Lower leg skin (tissue), 4 donors: ENCODE measurements at regions not wholly inside any gene's neighbourhood (a gene's known extent, or its start where the extent isn't known, plus 50 kb on each side); places are given as distances from the start of the nearest gene placed in this dataset.

Experiments used
- DNase-seq, 2 donors: peaks; one replicate each; pipeline ENCODE4 v3.0.0-alpha.2; 2019; ENCODE audit warnings: low spot score in 2 of 2
- H3K4me3 ChIP-seq: fragments of 200-600 bp; sonication (generic); 2 replicates; pipeline ENCODE4 v1.5.1; 2017; ENCODE audit warnings: mild to moderate bottlenecking, low read depth; ENCODE audit not compliant: poor library complexity, severe bottlenecking
- POLR2A ChIP-seq, 2 donors: fragments of 450-650 bp; IDR thresholded peaks; one replicate each; pipeline ENCODE4 v1.6.1; 2016 to 2017; ENCODE audit warnings: antibody characterized with exemption in 2 of 2, mild to moderate bottlenecking in 1 of 2, moderate library complexity in 1 of 2
- WGBS, 2 donors: methylation state at CpG; one replicate each; pipeline ENCODE4 v1.1.5; 2018; 5-methylcytosine and 5-hydroxymethylcytosine counted together
- intact Hi-C: fragments of 100-400 bp; cut with DNase I; formaldehyde crosslinking; loops from one replicate; pipeline ENCODE4 v1.15.0; 2023; ENCODE audit warnings: low total_unique reads
- TF ChIP-seq, protein P1 (sequence below), 3 donors: fragments of 450-650 bp; IDR thresholded peaks; one replicate each; pipeline ENCODE4 v1.5.1; 2016; ENCODE audit warnings: antibody characterized with exemption in 3 of 3, mild to moderate bottlenecking in 3 of 3, moderate library complexity in 2 of 3

DNA sequence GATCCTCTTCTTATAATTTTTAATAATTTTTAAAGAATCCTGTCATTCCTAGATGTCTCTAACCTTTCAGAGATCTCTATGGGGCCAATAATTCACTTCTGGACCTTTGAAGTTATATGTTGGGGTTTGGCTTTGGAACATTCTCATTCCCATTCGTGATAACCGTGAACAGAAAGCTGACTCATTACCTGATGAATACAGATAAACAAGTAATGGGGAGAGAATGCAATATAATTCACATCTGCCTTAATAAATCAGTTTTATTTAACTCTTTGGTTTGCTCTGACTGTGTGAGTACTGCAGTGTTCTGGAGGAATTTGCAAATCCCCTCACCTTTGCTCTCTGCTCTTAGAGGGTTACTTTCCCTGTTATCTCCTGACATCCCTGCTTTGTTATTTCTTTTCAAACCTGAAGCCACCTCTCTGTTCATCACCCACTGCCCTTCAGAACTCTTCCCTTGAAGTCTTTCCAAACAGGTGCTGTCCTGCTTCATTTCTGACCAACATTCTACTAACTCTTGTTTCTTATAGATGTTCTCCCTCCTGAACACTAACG lies 79.6 kb upstream of the SLC38A2 start:
- TF ChIP-seq POLR2A (IDR thresholded peaks at IDR 0.05), result no peak
- TF ChIP-seq, protein P1, sequence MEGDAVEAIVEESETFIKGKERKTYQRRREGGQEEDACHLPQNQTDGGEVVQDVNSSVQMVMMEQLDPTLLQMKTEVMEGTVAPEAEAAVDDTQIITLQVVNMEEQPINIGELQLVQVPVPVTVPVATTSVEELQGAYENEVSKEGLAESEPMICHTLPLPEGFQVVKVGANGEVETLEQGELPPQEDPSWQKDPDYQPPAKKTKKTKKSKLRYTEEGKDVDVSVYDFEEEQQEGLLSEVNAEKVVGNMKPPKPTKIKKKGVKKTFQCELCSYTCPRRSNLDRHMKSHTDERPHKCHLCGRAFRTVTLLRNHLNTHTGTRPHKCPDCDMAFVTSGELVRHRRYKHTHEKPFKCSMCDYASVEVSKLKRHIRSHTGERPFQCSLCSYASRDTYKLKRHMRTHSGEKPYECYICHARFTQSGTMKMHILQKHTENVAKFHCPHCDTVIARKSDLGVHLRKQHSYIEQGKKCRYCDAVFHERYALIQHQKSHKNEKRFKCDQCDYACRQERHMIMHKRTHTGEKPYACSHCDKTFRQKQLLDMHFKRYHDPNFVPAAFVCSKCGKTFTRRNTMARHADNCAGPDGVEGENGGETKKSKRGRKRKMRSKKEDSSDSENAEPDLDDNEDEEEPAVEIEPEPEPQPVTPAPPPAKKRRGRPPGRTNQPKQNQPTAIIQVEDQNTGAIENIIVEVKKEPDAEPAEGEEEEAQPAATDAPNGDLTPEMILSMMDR (IDR thresholded peaks at IDR 0.05), result no peak
- H3K4me3 ChIP-seq, result no peak overlapping the region
- intact Hi-C loops, result no loop called here
- DNase-seq, result no peak
- WGBS, 2 donors, result 38 to 48% methylated on average over 3 of the region's 3 CpGs

DNA sequence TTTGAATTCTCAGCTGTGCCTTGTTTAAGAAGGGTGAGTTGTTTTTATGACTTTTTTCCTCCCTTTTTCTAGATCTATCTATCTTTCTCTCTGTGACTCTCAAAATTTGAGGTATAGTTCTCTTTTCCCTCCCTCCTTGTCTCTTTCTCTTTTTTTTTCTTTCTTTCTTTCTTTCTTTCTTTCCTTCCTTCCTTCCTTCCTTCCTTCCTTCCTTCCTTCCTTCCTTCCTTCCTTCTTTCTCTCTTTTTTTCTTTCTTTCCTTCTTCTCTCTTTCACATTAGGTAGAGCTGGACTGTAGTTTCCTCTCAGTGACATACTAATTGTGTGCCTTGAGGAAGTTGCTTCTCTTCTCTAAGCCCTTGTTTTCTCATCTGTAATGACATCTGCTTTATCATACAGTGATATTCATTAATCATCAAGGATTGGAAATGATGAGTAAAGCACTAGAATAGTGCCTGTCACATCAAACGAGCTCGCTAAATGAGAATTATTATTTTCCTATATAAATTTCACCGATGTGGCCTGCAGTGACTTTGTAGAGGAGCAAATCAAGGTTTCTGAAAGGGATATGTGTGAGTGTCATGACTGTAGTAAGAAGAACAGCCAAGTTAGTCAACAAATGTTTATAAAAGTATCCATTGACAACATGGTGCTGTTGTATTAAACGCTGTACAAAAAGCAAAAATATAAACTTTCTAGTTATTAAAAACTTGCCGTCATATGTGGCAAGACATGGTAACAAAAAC lies 78.9 kb upstream of the SLC38A2 start:
- WGBS, 2 donors, result 33 to 40% methylated on average over 5 of the region's 5 CpGs
- intact Hi-C loops, result no loop called here
- no peak for DNase-seq
- H3K4me3 ChIP-seq, result no peak overlapping the region
- no peak for TF ChIP-seq POLR2A (IDR thresholded peaks at IDR 0.05)
- TF ChIP-seq, protein P1 (IDR thresholded peaks at IDR 0.05), result no peak

DNA sequence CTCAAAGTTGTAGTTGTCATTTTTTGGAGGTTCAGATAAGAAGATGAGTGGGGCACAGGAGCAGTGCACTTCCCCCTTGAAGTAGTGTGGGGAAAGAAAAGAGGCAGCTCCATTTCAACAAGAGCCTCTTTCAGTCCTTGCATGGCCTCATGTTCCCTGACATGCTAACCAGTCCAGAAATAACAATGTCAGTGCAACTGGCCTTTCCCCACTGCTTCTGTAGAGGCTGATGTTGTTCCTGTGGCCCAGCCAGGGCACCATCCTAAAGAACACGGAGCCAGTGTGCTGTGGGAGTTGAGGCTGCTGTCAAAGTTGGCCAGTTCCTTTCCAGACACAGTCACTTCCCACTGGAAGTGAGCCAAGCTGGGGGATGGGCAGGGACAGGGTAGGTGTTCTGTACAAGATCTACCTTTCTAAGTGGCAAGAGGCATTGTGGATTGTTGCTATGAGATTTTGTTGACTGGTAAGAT lies 77.7 kb upstream of the SLC38A2 start:
- H3K4me3 ChIP-seq, result no peak overlapping the region
- DNase-seq, result peak; percentile 73 to 93
- TF ChIP-seq POLR2A (IDR thresholded peaks at IDR 0.05), result no peak
- TF ChIP-seq, protein P1 (IDR thresholded peaks at IDR 0.05), result no peak
- WGBS, 2 donors, result 27 to 33% methylated on average over 1 of the region's 1 CpG
- intact Hi-C loops, result no loop called here

DNA sequence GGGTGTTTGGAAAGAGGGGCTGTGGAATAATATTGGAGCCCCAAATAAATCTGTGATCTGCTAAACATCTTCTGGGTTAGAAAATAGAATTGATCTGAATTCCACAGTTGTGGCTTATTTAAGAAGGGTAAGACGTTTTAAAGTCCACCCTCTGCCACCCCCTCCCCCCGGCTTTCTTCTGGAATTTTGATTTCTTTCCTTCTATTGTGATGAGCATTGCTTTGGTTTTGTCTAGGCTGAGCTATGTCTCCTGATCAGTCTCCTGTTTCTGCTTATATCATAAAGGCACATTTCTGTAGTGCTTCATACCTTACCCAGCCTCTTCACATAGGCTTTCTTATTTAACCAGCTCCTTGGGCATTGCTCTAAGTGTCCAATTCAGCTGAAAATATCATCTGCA lies 77.3 kb upstream of the SLC38A2 start:
- TF ChIP-seq, protein P1 (IDR thresholded peaks at IDR 0.05), result no peak
- no peak for TF ChIP-seq POLR2A (IDR thresholded peaks at IDR 0.05)
- 84 to 85% methylated on average over 2 of the region's 2 CpGs for WGBS, 2 donors
- no peak for DNase-seq
- no peak overlapping the region for H3K4me3 ChIP-seq
- intact Hi-C loops, result no loop called here

DNA sequence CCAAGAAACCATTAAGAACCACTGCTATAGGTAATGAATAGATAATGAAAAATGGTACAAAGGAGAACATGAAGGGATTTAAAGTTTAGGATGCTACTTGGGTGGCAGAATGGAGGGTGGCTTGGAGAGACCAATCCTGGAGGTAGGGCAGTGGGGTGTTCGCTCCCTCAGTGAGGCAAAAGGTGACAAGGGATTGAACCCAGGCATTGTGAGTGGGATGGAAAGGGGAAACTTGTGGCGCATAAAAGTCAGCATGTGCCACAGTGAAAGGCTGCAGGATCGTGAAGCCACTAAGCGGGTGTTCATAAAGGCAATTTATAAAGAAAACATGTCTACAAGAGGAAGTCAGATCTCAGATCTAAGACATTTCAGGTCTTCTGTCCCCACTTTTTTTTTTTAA lies 76.7 kb upstream of the SLC38A2 start:
- no peak overlapping the region for H3K4me3 ChIP-seq
- TF ChIP-seq, protein P1 (IDR thresholded peaks at IDR 0.05), result no peak
- TF ChIP-seq POLR2A (IDR thresholded peaks at IDR 0.05), result no peak
- WGBS, 2 donors, result 91 to 92% methylated on average over 4 of the region's 4 CpGs
- intact Hi-C loops, result no loop called here
- no peak for DNase-seq
